Epithelial cell of proximal tubule (primary cell): ENCODE measurements at regions not wholly inside any gene's neighbourhood (a gene's known extent, or its start where the extent isn't known, plus 50 kb on each side); places are given as distances from the start of the nearest gene placed in this dataset.

Experiments
- DNase-seq: peaks from one replicate; pipeline ENCODE4 v3.0.0-alpha.2; 2011; ENCODE audit warnings: low read depth
- H3K4me3 ChIP-seq: 2 replicates; pipeline ENCODE4 v1.5.1; 2011; ENCODE audit warnings: low read depth, mild to moderate bottlenecking, low read length
- TF ChIP-seq, protein P1 (sequence below): conservative IDR thresholded peaks from 2 replicates; pipeline ENCODE4 v1.5.1; 2012; ENCODE audit warnings: low read depth, mild to moderate bottlenecking, low read length

DNA sequence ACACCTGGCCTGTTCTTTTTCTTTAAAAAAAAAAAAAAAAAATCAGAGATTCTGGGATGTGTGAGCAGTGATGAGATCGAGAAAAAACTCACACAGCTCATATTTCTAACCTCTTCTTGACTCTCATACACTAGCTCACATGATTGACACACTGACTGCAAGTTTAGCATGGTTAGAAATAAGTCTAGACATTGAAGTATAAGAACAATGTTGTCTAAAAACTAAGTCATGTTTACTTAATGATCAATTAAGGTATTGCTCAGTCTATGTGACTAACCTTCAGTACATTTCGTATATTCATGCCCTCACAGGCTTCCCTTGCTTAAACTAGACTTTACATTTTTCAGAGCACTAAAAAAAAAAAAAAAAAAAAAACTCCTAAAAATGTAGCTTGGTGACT is 775.1 kb downstream of the GATA3 start:
- TF ChIP-seq, protein P1, sequence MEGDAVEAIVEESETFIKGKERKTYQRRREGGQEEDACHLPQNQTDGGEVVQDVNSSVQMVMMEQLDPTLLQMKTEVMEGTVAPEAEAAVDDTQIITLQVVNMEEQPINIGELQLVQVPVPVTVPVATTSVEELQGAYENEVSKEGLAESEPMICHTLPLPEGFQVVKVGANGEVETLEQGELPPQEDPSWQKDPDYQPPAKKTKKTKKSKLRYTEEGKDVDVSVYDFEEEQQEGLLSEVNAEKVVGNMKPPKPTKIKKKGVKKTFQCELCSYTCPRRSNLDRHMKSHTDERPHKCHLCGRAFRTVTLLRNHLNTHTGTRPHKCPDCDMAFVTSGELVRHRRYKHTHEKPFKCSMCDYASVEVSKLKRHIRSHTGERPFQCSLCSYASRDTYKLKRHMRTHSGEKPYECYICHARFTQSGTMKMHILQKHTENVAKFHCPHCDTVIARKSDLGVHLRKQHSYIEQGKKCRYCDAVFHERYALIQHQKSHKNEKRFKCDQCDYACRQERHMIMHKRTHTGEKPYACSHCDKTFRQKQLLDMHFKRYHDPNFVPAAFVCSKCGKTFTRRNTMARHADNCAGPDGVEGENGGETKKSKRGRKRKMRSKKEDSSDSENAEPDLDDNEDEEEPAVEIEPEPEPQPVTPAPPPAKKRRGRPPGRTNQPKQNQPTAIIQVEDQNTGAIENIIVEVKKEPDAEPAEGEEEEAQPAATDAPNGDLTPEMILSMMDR: no peak
- H3K4me3 ChIP-seq: no peak overlapping the region
- no peak for DNase-seq

DNA sequence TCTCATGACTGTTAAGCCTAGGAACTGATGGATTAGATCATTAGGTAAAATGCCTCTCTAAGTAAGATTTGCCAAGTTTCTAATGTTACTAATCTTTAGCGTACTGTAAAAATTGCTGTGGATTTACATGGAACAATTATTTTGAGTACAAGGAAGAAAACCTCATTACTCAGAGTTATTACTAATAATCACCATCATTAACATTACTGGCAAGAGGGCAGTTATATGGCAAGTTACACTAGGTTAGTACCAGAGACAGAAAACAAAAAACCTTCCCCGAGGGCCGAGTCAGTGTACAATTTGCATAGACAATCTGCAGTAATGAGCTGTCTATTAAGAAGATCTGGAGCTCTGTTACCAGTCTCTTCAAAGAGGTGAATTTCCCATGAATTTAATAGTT is 775.6 kb downstream of the GATA3 start:
- TF ChIP-seq, protein P1: no peak
- DNase-seq: no peak
- no peak overlapping the region for H3K4me3 ChIP-seq

DNA sequence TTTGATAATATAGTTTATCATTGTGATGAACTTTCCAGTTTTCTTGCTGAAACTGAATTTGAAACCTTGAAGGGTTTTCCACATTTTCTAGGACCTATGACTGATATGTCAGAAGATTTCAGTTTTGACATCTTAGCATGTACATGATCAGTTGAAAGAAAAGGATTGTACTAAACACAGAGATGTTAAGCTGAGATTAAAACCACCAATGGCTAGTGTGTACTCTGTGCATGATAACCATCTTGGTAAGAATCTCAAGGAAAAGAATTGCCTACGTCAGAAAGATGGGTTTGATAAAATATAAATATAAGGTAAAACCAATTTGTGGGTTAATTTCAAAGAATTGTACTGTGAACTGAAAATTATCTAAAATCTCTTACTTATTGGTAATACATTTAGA is 776.4 kb downstream of the GATA3 start:
- H3K4me3 ChIP-seq: no peak overlapping the region
- TF ChIP-seq, protein P1: no peak
- DNase-seq: no peak

DNA sequence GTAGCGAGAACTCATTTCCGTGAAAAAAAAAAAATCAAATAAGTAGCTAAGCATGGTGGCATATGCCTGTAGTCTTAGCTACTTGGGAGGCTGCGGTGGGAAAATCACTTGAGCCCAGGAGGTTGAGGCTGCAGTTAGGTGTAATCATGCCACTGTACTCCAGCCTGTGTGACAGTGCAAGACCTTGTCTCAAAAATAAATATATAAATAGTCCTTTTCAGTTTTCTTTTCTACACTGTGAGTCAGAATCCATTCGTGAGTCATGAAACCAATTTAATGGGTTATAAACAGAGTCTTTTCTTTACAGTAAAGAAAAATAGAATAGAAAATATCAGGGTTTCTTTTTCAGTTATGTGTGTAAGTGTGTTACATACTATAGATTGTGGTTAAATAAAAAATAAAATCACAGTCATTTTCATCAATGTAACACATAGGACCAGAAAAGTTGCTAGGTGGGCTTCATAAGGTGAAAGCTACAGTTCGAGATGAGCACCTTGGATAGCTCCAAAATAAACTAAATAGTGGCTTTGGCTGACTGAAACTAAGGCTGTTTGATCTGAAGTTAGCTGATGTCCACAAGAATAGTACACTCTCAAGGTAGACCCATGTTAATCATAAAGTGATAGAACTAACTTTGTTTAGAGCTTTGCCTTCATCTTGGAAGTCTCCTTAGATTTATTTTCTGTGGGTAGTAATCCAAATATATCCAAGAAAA is 781.1 kb downstream of the GATA3 start:
- H3K4me3 ChIP-seq: no peak overlapping the region
- no peak for DNase-seq
- TF ChIP-seq, protein P1: no peak

DNA sequence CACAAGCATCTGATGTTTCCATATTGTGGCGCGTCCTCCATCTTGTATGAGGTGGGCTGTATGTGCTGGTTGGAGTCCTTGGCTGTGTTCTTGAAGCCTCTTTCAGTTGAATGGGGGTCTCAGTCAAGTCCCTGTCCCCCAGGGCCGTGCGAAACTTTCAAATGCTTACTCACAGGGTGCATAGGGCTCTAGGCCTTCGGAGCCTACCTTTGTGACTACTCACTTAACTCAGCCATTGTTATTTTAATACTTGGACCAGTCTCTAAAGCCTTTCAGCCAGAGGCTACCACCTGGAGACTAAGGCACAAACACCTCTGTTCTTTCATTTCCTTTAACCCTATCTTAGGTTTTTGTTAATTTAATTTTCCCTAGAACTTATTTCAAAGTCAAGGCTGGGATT is 785.9 kb downstream of the GATA3 start:
- H3K4me3 ChIP-seq: no peak overlapping the region
- TF ChIP-seq, protein P1: no peak
- no peak for DNase-seq

DNA sequence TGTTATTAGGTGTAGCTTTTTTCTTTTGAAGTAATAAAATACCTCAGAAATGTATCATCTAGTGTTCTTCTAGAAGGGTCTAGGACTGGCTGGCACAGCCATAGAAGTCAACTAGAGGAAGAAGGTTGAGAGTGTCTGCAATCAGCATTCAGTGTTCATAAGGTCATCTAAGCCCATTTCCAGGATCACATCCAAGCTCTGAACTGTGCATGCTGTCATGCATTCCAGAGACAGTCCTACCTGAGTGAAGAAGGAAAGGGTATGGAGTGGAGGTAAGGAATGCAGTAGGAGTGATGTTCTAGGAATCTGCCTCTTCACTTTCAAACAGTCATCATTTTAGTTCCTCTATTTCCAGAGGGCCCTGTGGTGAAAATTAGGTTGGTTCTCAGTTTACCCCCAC is 789.7 kb downstream of the GATA3 start:
- no peak for DNase-seq
- TF ChIP-seq, protein P1: no peak
- no peak overlapping the region for H3K4me3 ChIP-seq

DNA sequence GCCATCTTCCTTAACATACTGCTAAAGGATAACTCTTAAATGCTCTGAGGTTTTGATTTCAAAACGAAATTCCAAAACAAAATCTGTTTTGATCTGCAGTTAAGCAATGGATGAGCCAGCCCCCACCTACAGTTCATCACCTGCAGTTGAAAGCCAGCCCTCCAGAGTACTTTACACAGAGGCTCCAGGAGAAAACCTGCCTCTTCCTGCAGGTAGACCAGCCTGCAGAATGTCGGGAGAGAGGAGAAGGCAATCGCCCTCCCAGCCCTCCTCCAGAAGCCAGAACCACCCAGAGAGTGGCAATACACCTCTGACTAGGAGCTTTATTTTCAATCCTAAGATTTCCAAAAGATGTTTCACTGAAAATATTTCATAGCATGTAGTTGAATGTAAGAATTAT is 798.1 kb downstream of the GATA3 start:
- no peak for DNase-seq
- no peak overlapping the region for H3K4me3 ChIP-seq
- TF ChIP-seq, protein P1: no peak
